Coronary artery (tissue), 2 donors: ENCODE measurements at regions not wholly inside any gene's neighbourhood (a gene's known extent, or its start where the extent isn't known, plus 50 kb on each side); places are given as distances from the start of the nearest gene placed in this dataset.
"Not testable (repeated sequence)": the region's sequence is repeated elsewhere in the genome, so short reads cannot be mapped to it uniquely, and the experiment has no call there.

Source experiments
- DNase-seq: peaks from one replicate; pipeline ENCODE4 v3.0.0-alpha.2; 2017; ENCODE audit warnings: low spot score
- H3K27ac ChIP-seq, 2 donors: fragments of 200-600 bp; sonication (generic); one replicate each; pipeline ENCODE4 v1.5.1; 2016 to 2019
- H3K4me3 ChIP-seq: fragments of 200-600 bp; sonication (generic); 2 replicates; pipeline ENCODE4 v1.5.1; 2016; ENCODE audit warnings: mild to moderate bottlenecking, moderate library complexity
- TF ChIP-seq, protein P1 (sequence below): fragments of 200-600 bp; sonication (generic); IDR thresholded peaks from one replicate; pipeline ENCODE4 v1.5.1; 2019; ENCODE audit warnings: antibody characterized with exemption

DNA sequence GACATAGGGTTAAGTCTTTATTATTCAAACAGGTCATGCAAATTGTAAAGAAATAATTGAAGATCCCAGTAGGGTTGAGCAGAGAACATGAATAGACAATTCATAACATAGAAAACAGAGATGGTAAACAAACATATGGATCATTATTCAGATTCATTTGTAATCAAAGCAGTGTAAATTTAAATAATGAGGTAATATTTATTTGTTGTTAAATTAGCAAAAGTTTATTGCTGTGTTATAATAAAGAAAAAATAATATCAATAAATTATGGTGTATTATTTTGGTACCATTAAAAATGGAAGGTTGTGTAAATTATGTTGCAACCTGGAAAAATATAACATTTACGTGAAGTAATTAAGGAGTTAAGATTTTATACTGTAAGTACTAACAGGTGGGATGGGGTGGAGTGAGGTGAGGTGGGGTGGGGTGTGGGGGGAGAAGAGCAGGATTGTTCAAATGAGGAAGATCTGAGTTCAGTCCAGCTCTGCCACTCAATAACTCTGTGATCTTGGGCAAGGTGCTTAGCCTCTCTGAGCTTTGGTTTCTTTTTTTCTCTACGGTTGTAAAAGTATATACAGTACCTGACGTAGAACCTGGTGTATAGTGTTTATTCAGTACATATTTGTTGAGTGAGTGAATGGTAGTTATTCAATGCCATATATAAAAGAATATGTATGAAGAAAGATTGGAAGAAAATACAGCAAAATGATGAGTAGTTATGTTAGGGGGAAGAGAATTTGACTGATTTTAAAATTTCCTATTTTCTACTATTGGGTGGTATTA lies 140.3 kb upstream of the KIF26B start:
- H3K27ac ChIP-seq = no peak overlapping the region
- TF ChIP-seq, protein P1, sequence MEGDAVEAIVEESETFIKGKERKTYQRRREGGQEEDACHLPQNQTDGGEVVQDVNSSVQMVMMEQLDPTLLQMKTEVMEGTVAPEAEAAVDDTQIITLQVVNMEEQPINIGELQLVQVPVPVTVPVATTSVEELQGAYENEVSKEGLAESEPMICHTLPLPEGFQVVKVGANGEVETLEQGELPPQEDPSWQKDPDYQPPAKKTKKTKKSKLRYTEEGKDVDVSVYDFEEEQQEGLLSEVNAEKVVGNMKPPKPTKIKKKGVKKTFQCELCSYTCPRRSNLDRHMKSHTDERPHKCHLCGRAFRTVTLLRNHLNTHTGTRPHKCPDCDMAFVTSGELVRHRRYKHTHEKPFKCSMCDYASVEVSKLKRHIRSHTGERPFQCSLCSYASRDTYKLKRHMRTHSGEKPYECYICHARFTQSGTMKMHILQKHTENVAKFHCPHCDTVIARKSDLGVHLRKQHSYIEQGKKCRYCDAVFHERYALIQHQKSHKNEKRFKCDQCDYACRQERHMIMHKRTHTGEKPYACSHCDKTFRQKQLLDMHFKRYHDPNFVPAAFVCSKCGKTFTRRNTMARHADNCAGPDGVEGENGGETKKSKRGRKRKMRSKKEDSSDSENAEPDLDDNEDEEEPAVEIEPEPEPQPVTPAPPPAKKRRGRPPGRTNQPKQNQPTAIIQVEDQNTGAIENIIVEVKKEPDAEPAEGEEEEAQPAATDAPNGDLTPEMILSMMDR = no peak
- no peak overlapping the region for H3K4me3 ChIP-seq
- no peak for DNase-seq

DNA sequence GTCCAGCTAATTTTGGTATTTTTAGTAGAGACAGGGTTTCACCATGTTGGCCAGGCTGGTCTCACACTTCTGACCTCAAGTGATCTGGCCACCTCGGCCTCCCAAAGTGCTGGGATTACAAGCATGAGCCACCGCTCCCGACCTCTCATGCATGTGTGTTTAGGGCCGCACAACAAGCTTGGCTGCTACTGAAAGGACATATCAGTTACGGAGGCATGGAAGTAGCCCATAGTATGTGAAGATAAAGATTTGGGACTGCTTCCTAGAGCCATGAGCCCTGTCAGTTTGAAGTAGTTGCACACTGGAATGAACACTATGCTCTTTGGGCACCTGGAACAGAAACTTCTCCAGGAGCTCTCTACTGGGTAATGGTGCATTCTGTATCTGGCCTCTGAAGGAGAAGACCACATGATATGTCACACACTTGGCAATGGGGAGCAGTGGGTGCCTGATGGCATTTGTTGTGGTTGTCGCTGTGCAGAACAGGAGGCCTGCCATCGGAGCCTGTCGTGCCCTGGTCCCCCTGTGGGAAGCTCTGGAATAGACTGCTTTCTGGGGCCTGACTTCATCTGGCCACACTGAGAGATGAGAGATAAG lies 144.7 kb upstream of the KIF26B start:
- Histone ChIP-seq H3K4me3 (no peak overlapping the region), H3K27ac (no peak overlapping the region)
- no peak for DNase-seq
- TF ChIP-seq, protein P1 = no peak

DNA sequence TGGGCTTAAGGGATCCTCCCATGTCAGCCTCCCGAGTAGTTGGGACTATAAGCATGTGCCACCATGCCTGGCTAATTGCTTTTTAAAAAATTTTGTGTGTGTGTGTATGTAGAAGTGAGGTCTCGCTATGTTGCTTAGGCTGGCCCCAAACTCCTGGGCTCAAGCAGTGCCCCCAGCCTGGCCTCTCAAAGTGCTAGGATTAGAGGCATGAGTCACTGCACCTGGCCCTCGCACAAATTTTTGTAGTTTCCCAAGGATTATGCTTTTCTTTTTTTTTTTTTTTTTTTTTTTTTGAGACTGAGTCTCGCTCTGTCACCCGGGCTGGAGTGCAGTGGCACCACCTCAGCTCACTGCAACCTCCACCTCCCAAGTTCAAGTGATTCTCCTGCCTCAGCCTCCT lies 144.4 kb upstream of the HNRNPU start:
- no peak overlapping the region for H3K27ac ChIP-seq
- H3K4me3 ChIP-seq = no peak overlapping the region
- no peak for DNase-seq
- TF ChIP-seq, protein P1 = no peak

DNA sequence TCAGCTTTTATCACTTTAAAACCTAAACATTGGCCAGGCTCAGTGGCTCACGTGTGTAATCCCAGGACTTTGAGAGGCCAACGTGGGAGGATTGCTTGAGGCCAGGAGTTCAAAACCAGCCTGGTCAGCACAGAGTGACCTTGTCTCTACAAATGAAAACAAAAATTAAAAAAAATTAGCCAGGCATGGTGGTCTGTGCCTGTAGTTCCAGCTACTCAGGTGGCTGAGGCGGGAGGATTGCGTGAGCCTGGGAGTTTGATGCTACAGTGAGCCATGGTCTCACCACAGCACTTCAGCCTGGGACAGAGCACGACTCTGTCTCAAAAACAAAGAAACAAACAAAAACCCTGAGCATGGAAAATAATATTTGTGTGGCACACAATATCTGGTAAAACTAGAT lies 143.5 kb upstream of the HNRNPU start:
- TF ChIP-seq, protein P1 = no peak
- no peak overlapping the region for H3K4me3 ChIP-seq
- DNase-seq = no peak
- no peak overlapping the region for H3K27ac ChIP-seq

DNA sequence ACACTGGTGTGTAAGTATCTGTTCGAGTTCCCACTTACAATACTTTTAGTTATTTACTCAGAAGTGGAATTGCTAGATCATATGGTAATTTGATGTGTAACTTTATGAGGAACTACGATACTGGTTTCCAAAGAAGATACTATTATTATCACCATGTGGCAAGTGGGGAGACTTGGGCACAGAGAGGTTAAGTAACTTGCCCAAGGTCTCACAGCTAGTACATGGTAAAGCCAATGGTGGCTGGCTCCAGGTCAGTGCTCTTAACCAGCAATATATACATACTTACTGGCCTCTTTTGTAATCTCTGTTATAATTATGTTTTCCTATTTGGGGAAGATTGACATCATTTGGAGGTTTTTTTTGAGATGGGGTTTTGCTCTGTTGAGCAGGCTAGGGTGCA lies 138.9 kb upstream of the HNRNPU start:
- Histone ChIP-seq H3K27ac (no peak overlapping the region), H3K4me3 (no peak overlapping the region)
- no peak for DNase-seq
- TF ChIP-seq, protein P1 = no peak

DNA sequence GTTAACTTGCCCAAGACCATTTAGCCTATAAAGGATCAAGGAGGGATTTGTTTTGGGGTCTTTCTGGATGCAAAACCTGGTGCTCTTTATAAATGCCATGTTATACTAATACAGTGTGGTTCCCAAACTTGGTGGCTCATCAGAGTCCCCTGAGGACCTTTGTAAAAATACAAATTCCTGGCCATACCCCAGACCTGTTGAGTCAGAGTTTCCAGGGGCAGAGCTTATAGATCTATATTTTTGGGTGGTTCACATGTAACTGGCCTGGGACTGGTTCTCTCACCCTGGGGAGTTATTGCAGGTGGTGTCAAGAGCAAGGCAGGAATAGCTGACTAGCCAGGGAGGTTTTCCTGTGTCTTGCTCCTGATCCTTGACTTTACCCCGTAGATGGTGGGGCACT lies 136.9 kb upstream of the HNRNPU start:
- DNase-seq = no peak
- TF ChIP-seq, protein P1 = no peak

DNA sequence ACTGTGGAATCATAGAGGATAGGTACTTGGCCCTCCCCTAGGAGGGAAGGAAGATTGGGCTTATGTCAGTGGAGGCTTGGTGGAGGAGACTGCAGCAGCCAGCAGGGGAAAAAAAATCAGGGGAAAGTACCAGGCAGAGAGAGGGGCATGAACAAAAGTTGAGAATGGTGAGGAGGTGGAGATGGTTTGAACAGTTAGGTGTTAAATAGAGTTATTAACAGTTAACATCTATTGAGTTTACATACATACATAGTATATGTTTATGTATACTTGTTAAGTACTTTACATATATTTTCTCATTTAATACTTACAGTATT lies 136.5 kb upstream of the HNRNPU start:
- TF ChIP-seq, protein P1 = no peak
- no peak for DNase-seq
- no peak overlapping the region for H3K4me3 ChIP-seq
- H3K27ac ChIP-seq = no peak overlapping the region

More for the DNA sequence above, 136.9 kb upstream of the HNRNPU start:
- no peak overlapping the region for H3K27ac ChIP-seq
- no peak overlapping the region for H3K4me3 ChIP-seq

DNA sequence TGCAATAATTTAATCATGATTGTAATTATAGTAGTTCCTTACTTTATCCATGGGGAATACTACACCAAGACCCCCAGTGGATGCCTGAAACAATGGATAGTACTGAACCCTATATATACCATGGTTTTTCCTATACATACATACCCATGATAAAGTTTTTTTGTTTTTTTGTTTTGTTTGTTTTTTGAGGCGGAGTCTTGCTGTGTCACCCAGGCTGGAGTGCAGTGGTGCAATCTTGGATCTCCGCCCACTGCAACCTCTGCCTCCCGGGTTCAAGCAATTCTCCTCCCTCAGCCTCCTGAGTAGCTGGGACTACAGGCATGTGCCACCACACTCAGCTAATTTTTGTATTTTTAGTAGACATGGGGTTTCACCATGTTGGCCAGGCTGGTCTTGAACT lies 135.3 kb upstream of the HNRNPU start:
- not testable (repeated sequence) for H3K4me3 ChIP-seq, DNase-seq, H3K27ac ChIP-seq
